ENCODE measurements at regions not wholly inside any gene's neighbourhood (a gene's known extent, or its start where the extent isn't known, plus 50 kb on each side); places are given as distances from the start of the nearest gene placed in this dataset.

DNA sequence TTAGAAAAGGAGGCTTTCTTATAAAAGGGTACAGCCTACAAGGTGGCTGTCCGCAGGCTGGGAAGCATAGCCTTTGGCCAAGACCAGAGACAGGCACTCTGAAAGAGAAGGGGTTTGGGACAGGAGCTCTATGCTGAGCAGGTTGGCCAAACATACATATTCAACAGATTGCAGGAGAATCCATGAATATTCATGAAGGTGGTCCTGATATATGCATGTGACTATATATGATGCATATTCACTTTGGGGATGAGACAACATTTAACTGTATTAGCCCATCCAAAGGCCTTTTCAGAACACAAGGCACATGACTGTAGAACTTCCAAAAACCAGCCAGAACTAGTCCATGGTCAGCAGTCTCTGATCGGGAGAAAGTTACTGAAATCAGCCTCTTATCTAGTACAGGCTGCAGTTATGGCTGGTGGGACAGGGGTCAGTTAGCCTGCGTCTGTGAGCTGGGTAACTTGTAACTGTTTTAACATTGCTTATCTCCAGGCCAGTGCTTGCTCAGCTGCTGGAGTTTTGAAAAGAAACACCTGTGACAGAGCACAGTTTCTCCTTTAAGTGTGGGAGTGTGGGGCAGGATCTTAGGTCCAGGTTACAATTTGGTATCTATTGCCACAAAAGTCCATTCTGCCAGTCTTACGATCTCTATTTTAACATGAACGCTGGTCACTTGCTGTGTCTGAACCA is 924.2 kb downstream of the UQCRFS1 start:
- Histone ChIP-seq H3K27ac (ENCODE audit: low read length) (no peak overlapping the region), H3K27me3 (ENCODE audit: insufficient read depth, low read length) (no peaks in the 10 kb centered on the region), H3K9me3 (ENCODE audit: insufficient read depth, low read depth, low read length) (no peaks in the 10 kb centered on the region), H3K9ac (ENCODE audit: low read depth, low read length) (no peak overlapping the region; the same call in 1 of the 2 replicates), H3K4me3 (ENCODE audit: low read length) (no peak overlapping the region), H3K36me3 (ENCODE audit: insufficient read depth, low read depth, low read length) (no peaks in the 10 kb centered on the region), H3K4me1 (ENCODE audit: insufficient read depth, low read length) (peaks cover 35% of the 10 kb centered on the region)

- Histone ChIP-seq H3K27ac (ENCODE audit: low read length) (no peak overlapping the region), H3K36me3 (ENCODE audit: insufficient read depth, low read depth, low read length) (no peaks in the 10 kb centered on the region), H3K9ac (ENCODE audit: low read depth, low read length) (no peak overlapping the region), H3K4me1 (ENCODE audit: insufficient read depth, low read length) (peaks cover 12% of the 10 kb centered on the region; the same call in 1 of the 2 replicates), H3K27me3 (ENCODE audit: insufficient read depth, low read length) (no peaks in the 10 kb centered on the region), H3K4me3 (ENCODE audit: low read length) (no peak overlapping the region), H3K9me3 (ENCODE audit: insufficient read depth, low read depth, low read length) (no peaks in the 10 kb centered on the region)
Observed at GRCh38 chr19:28285917-28286316, 927.0 kb downstream of the UQCRFS1 start.

GRCh38 chr19:28285078-28285477 is 927.9 kb downstream of the UQCRFS1 start:
- Histone ChIP-seq H3K4me1 (ENCODE audit: insufficient read depth, low read length) (peaks cover 8% of the 10 kb centered on the region; the same call in 1 of the 2 replicates), H3K27ac (ENCODE audit: low read length) (no peak overlapping the region), H3K9ac (ENCODE audit: low read depth, low read length) (no peak overlapping the region), H3K36me3 (ENCODE audit: insufficient read depth, low read depth, low read length) (no peaks in the 10 kb centered on the region), H3K9me3 (ENCODE audit: insufficient read depth, low read depth, low read length) (no peaks in the 10 kb centered on the region), H3K27me3 (ENCODE audit: insufficient read depth, low read length) (no peaks in the 10 kb centered on the region), H3K4me3 (ENCODE audit: low read length) (no peak overlapping the region)

- H3K27me3 ChIP-seq (ENCODE audit: insufficient read depth, low read length) = no peaks in the 10 kb centered on the region
- no peaks in the 10 kb centered on the region for H3K9me3 ChIP-seq (ENCODE audit: insufficient read depth, low read depth, low read length)
- H3K9ac ChIP-seq (ENCODE audit: low read depth, low read length) = no peak overlapping the region
- no peak overlapping the region for H3K4me3 ChIP-seq (ENCODE audit: low read length)
- H3K4me1 ChIP-seq (ENCODE audit: insufficient read depth, low read length) = peaks cover 4% of the 10 kb centered on the region; the same call in 1 of the 2 replicates
- H3K27ac ChIP-seq (ENCODE audit: low read length) = no peak overlapping the region
- no peaks in the 10 kb centered on the region for H3K36me3 ChIP-seq (ENCODE audit: insufficient read depth, low read depth, low read length)
Observed at GRCh38 chr19:28284389-28284788, 928.6 kb downstream of the UQCRFS1 start.

DNA sequence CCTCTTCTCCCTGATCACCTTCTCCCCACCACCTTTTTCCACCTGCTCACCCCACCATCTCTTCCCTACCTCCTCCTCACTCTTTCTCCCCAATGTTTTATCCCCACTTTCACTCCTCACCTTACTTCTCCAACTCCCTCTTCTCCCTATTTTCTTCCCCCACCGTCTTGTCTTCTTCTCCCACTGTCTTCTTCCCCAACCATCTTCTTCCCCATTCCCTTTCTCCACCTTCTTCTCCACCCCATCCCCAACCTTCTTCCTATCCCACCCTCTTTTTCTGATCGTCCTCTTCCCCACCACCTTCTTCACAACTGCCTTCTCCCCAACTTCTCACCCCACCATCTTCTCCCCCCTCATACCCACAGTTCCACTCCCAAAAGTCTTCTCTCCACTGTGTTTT is 929.4 kb downstream of the UQCRFS1 start:
- Histone ChIP-seq H3K36me3 (ENCODE audit: insufficient read depth, low read depth, low read length) (no peaks in the 10 kb centered on the region), H3K27ac (ENCODE audit: low read length) (no peak overlapping the region), H3K4me1 (ENCODE audit: insufficient read depth, low read length) (no peaks in the 10 kb centered on the region; the same call in 1 of the 2 replicates), H3K4me3 (ENCODE audit: low read length) (no peak overlapping the region), H3K9ac (ENCODE audit: low read depth, low read length) (no peak overlapping the region), H3K9me3 (ENCODE audit: insufficient read depth, low read depth, low read length) (no peaks in the 10 kb centered on the region), H3K27me3 (ENCODE audit: insufficient read depth, low read length) (no peaks in the 10 kb centered on the region)

DNA sequence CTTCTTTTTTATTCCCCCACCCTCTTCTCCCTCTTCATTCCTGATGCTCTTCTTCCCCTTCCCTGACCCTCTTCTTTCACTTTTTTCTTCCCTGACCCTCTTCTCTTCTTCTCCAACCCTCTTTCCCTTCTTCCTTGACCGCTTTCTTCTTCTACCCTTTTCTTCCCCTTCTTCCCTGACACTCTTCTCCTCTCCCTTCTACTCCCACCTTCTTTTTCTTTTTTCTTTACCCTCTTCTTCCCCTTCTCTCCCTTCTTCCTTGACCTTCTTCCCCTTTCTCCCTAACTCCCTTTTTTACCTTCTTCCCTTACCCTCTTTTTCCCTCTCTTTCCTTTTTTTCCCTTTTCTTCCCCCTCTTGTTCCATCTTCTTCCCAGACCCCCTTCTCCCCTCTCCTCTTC is 931.3 kb downstream of the UQCRFS1 start:
- Histone ChIP-seq H3K9ac (ENCODE audit: low read depth, low read length) (no peak overlapping the region), H3K9me3 (ENCODE audit: insufficient read depth, low read depth, low read length) (no peaks in the 10 kb centered on the region), H3K27ac (ENCODE audit: low read length) (no peak overlapping the region), H3K4me3 (ENCODE audit: low read length) (no peak overlapping the region), H3K4me1 (ENCODE audit: insufficient read depth, low read length) (no peaks in the 10 kb centered on the region), H3K27me3 (ENCODE audit: insufficient read depth, low read length) (no peaks in the 10 kb centered on the region), H3K36me3 (ENCODE audit: insufficient read depth, low read depth, low read length) (no peaks in the 10 kb centered on the region)

GRCh38 chr19:28264556-28264955 is 948.4 kb downstream of the UQCRFS1 start:
- Histone ChIP-seq H3K27me3 (ENCODE audit: insufficient read depth, low read length) (no peaks in the 10 kb centered on the region), H3K27ac (ENCODE audit: low read length) (no peak overlapping the region), H3K36me3 (ENCODE audit: insufficient read depth, low read depth, low read length) (no peaks in the 10 kb centered on the region), H3K4me3 (ENCODE audit: low read length) (no peak overlapping the region), H3K4me1 (ENCODE audit: insufficient read depth, low read length) (no peaks in the 10 kb centered on the region; the same call in 1 of the 2 replicates), H3K9me3 (ENCODE audit: insufficient read depth, low read depth, low read length) (no peaks in the 10 kb centered on the region), H3K9ac (ENCODE audit: low read depth, low read length) (no peak overlapping the region)

DNA sequence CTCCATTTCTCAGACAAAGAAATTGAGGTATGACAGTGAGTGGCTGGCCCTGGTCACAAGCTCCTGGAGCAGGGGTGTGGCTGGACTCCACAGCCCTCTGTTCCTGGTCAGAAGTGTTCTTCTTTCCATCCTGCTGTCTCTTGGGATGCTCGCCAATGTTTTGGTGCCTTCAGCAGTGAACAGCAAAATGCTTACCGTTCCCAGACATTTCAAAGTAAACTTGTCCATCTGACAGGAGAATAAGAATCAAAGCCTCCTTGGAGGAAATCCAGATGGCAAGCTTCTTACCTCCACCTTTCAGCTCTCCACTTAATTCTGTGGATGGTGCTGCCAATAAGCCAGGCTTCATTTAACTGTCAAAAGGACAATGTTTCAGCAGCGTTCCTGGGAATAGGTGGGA is 954.1 kb downstream of the UQCRFS1 start:
- Histone ChIP-seq H3K36me3 (ENCODE audit: insufficient read depth, low read depth, low read length) (no peaks in the 10 kb centered on the region), H3K4me1 (ENCODE audit: insufficient read depth, low read length) (no peaks in the 10 kb centered on the region), H3K4me3 (ENCODE audit: low read length) (no peak overlapping the region), H3K27ac (ENCODE audit: low read length) (no peak overlapping the region), H3K9me3 (ENCODE audit: insufficient read depth, low read depth, low read length) (no peaks in the 10 kb centered on the region), H3K9ac (ENCODE audit: low read depth, low read length) (no peak overlapping the region), H3K27me3 (ENCODE audit: insufficient read depth, low read length) (no peaks in the 10 kb centered on the region)

DNA sequence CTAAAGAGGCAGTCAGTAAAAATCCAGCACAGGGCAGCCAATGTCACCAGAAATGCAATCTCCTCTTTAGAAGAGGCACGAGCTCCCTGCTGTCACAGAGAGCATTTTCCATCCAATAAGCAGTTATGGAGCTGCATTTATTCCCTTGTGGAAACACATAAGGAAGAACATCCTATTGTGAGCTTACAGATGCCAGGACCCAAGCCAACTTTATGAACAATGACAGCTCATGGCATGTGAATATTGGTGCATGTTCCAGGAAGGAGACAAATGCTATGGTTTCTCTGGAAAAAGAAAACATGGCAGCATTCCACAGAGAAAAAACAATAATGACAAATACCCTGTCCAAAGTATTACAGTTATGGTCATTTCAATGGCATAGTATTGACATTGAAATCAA is 955.6 kb downstream of the UQCRFS1 start:
- Histone ChIP-seq H3K27ac (ENCODE audit: low read length) (no peak overlapping the region), H3K4me1 (ENCODE audit: insufficient read depth, low read length) (no peaks in the 10 kb centered on the region), H3K9me3 (ENCODE audit: insufficient read depth, low read depth, low read length) (no peaks in the 10 kb centered on the region), H3K36me3 (ENCODE audit: insufficient read depth, low read depth, low read length) (no peaks in the 10 kb centered on the region), H3K9ac (ENCODE audit: low read depth, low read length) (no peak overlapping the region), H3K27me3 (ENCODE audit: insufficient read depth, low read length) (no peaks in the 10 kb centered on the region), H3K4me3 (ENCODE audit: low read length) (no peak overlapping the region)

- H3K9me3 ChIP-seq (ENCODE audit: insufficient read depth, low read depth, low read length) = no peaks in the 10 kb centered on the region
- H3K4me3 ChIP-seq (ENCODE audit: low read length) = no peak overlapping the region
- H3K4me1 ChIP-seq (ENCODE audit: insufficient read depth, low read length) = no peaks in the 10 kb centered on the region
- no peak overlapping the region for H3K9ac ChIP-seq (ENCODE audit: low read depth, low read length)
- H3K36me3 ChIP-seq (ENCODE audit: insufficient read depth, low read depth, low read length) = no peaks in the 10 kb centered on the region
- H3K27me3 ChIP-seq (ENCODE audit: insufficient read depth, low read length) = no peaks in the 10 kb centered on the region
- H3K27ac ChIP-seq (ENCODE audit: low read length) = no peak overlapping the region
Observed at GRCh38 chr19:28247243-28247642, 965.7 kb downstream of the UQCRFS1 start.

DNA sequence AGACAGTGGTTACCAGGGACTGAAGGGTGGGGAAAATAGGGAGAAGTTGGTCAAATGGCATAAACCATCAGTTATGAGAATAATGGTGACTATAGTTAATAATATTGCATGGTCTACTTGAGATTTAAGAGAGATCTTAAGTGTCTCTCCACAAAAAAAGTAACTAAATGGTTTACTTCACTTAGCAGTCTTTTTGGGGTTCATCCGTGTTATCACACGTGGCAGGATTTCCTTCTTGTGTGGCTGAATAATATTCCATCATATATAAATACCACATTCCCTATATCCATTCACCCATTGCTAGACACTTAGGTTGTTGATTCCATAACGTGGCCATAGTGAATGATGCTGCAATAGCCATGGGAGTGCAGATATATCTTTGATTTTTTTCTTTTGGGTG is 967.0 kb downstream of the UQCRFS1 start:
- Histone ChIP-seq H3K9me3 (ENCODE audit: insufficient read depth, low read depth, low read length) (no peaks in the 10 kb centered on the region), H3K4me1 (ENCODE audit: insufficient read depth, low read length) (no peaks in the 10 kb centered on the region), H3K9ac (ENCODE audit: low read depth, low read length) (no peak overlapping the region), H3K27me3 (ENCODE audit: insufficient read depth, low read length) (no peaks in the 10 kb centered on the region), H3K4me3 (ENCODE audit: low read length) (no peak overlapping the region), H3K36me3 (ENCODE audit: insufficient read depth, low read depth, low read length) (no peaks in the 10 kb centered on the region), H3K27ac (ENCODE audit: low read length) (no peak overlapping the region)

- Histone ChIP-seq H3K4me3 (ENCODE audit: low read length) (no peak overlapping the region), H3K27ac (ENCODE audit: low read length) (no peak overlapping the region), H3K36me3 (ENCODE audit: insufficient read depth, low read depth, low read length) (no peaks in the 10 kb centered on the region), H3K27me3 (ENCODE audit: insufficient read depth, low read length) (no peaks in the 10 kb centered on the region), H3K9me3 (ENCODE audit: insufficient read depth, low read depth, low read length) (no peaks in the 10 kb centered on the region), H3K4me1 (ENCODE audit: insufficient read depth, low read length) (no peaks in the 10 kb centered on the region; the same call in 1 of the 2 replicates), H3K9ac (ENCODE audit: low read depth, low read length) (no peak overlapping the region)
Observed at GRCh38 chr19:28244966-28245365, 968.0 kb downstream of the UQCRFS1 start.
